ENCODE measurements at regions not wholly inside any gene's neighbourhood (a gene's known extent, or its start where the extent isn't known, plus 50 kb on each side); places are given as distances from the start of the nearest gene placed in this dataset.

GRCh38 chr2:42893047-42893758 is 100.8 kb upstream of the HAAO start:
- H3K79me2 ChIP-seq (ENCODE audit: control insufficient read depth, insufficient read depth, low read length), result no peaks in the 10 kb centered on the region
- in situ Hi-C loops (cut with MboI) (no loop called here), intact Hi-C loops (cut with micrococcal nuclease; ENCODE audit: unreplicated experiment) (no loop called here)
- no peak overlapping the region for H3K4me2 ChIP-seq (ENCODE audit: control insufficient read depth, insufficient read depth)
- FAIRE-seq (no peak), DNase-seq (ENCODE audit: low read depth, low spot score) (no peak), ATAC-seq (no peak)
- H3K36me3 ChIP-seq (ENCODE audit: control insufficient read depth in 2 of 2, insufficient read depth in 2 of 2, low read length in 1 of 2), result no peaks in the 10 kb centered on the region
- no peak overlapping the region for H2AFZ ChIP-seq (ENCODE audit: control insufficient read depth, low read depth, low read length)
- H3K27me3 ChIP-seq (replicated peaks in 1 of 2; ENCODE audit: control insufficient read depth in 2 of 2, insufficient read depth in 2 of 2, low read length in 1 of 2), result no peaks in the 10 kb centered on the region; a peak in 1 of 4 replicates
- H4K20me1 ChIP-seq (ENCODE audit: control insufficient read depth, insufficient read depth), result no peaks in the 10 kb centered on the region
- H3K27ac ChIP-seq (ENCODE audit: control insufficient read depth, insufficient read depth), result no peak overlapping the region
- TF ChIP-seq NKRF (conservative IDR thresholded peaks at IDR 0.05) (no peak), ZNF24 (IDR thresholded peaks at IDR 0.05) (no peak), SMC3 (IDR thresholded peaks at IDR 0.05; ENCODE audit: borderline replicate concordance, low read length) (no peak), GATAD2B (conservative IDR thresholded peaks at IDR 0.05; ENCODE audit: low read depth) (no peak), EP300 (IDR thresholded peaks at IDR 0.05; ENCODE audit: borderline replicate concordance in 1 of 2, control insufficient read depth in 1 of 2, low read depth in 2 of 2, low read length in 2 of 2) (no peak), FOXK2 (IDR thresholded peaks at IDR 0.05) (no peak)
- TF ChIP-seq, protein P1, sequence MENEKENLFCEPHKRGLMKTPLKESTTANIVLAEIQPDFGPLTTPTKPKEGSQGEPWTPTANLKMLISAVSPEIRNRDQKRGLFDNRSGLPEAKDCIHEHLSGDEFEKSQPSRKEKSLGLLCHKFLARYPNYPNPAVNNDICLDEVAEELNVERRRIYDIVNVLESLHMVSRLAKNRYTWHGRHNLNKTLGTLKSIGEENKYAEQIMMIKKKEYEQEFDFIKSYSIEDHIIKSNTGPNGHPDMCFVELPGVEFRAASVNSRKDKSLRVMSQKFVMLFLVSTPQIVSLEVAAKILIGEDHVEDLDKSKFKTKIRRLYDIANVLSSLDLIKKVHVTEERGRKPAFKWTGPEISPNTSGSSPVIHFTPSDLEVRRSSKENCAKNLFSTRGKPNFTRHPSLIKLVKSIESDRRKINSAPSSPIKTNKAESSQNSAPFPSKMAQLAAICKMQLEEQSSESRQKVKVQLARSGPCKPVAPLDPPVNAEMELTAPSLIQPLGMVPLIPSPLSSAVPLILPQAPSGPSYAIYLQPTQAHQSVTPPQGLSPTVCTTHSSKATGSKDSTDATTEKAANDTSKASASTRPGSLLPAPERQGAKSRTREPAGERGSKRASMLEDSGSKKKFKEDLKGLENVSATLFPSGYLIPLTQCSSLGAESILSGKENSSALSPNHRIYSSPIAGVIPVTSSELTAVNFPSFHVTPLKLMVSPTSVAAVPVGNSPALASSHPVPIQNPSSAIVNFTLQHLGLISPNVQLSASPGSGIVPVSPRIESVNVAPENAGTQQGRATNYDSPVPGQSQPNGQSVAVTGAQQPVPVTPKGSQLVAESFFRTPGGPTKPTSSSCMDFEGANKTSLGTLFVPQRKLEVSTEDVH (IDR thresholded peaks at IDR 0.05; ENCODE audit: low read depth, partially characterized antibody), result no peak
- ChIA-PET POLR2A (no interaction called here), CTCF (interaction anchor here (1.3 kb wide), 1 partner anchor 34 kb away, joined by 4 read pairs; no protein-coding TSS in a partner anchor), SMC1A (ENCODE audit: uncharacterized antibody, unreplicated experiment) (no interaction called here), RAD21 (ENCODE audit: unreplicated experiment) (interaction anchor here (0.6 kb wide), 1 partner anchor 1403 kb away, joined by 3 read pairs; no protein-coding TSS in a partner anchor)
- H3K9ac ChIP-seq (ENCODE audit: control insufficient read depth, insufficient read depth, low read length), result no peak overlapping the region
- no peak overlapping the region for H3K4me3 ChIP-seq
- no peaks in the 10 kb centered on the region for H3K4me1 ChIP-seq (ENCODE audit: control insufficient read depth, insufficient read depth, low read length)
- H3K9me3 ChIP-seq (replicated peaks; ENCODE audit: control insufficient read depth, insufficient read depth, low read length), result no peaks in the 10 kb centered on the region; the same call in 2 of the 3 replicates
- no TSS peak for BruUV-seq (replicated peaks)
- 56% methylated on average over 5 of the region's 5 CpGs for WGBS (ENCODE audit: insufficient coverage, insufficient replicate concordance, low lambda C conversion rate, missing lambda C conversion rate)
